ENCODE measurements at regions not wholly inside any gene's neighbourhood (a gene's known extent, or its start where the extent isn't known, plus 50 kb on each side); places are given as distances from the start of the nearest gene placed in this dataset.

DNA sequence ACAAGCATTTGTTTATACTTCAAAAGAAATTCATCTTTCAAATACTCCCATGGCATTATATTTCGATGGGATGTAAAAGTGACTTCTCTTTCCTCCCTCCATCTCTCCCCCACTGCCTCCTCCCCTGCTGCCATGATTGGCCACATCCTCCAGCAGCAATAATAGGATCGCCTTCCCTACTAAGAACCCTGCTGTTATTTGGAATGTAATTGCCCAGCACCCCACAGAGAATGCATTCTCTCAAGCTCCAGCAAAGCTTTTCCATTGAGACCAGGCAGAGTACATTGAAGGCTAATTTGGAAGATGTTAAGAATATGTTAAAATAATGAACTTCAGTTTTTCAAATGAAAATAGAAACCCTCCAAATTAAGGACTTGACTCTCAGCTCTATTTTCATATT lies 375.4 kb upstream of the ACVR2A start:
- WGBS, 3 donors: 76 to 83% (median 82%) methylated on average over 2 of the region's 2 CpGs

DNA sequence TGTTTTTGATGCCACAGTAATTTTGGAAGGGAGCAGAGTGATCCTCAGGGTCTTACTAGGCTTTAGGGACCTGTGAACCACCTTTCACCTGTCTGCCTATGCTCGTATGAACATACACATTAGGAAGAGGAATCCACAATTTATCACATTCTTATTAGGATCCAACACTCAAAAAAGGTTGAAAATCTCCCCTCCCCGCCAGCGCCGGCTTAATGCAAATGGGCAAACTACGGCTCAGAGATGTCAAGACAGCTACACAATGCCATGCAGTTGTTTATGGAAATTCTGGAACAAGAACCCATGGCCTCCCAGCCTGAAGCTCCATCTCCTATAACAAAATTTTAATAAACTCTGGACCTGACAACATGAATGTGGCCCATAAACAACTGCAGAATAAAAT lies 375.9 kb upstream of the ACVR2A start:
- H3K27ac ChIP-seq (ENCODE audit: low read depth, low read length): no peak overlapping the region
- 86 to 94% (median 88%) methylated on average over 5 of the region's 5 CpGs for WGBS, 3 donors

More for the DNA sequence above, 375.4 kb upstream of the ACVR2A start:
- no peak overlapping the region for H3K27ac ChIP-seq (ENCODE audit: low read depth, low read length)

DNA sequence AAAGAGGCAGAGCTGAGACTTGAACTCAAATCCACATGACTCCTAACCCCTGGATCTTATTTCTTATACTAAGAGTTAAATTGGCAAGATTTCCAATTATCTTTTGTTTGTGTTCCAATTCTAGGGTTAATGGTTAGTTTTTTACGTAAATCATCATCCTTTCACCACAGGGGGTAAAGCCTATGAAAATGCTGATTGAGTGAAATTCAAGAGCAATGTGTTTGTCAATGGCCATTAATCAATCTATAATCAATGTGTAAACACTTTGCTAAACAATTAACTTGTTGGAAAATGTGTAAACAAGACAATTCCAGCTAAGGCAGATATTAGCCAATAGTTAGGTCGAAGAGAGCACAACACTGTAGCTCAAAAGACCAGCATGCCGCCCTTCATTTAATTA lies 376.5 kb upstream of the ACVR2A start:
- H3K27ac ChIP-seq (ENCODE audit: low read depth, low read length): no peak overlapping the region
- WGBS, 3 donors: 60 to 92% (median 92%) methylated on average over 3 of the region's 3 CpGs

DNA sequence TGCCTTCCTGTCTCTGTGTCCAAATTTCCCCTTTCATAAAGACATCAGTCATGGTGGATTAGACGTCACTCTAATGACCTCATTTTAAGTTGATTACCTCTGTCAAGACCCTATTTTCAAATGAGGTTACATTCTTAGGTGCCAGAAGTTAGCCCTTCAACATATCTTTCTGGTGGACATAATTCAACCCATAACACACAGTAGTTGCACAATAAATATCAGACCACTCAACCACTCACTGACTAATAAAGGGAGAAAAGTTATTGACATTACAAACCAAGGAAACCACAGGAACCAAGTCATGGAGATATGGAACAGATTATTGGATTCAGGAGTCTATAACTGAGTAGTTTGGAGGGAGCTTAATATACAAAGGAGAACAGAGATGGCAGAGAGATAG lies 377.4 kb upstream of the ACVR2A start:
- 68 to 76% (median 73%) methylated on average over 1 of the region's 1 CpG for WGBS, 3 donors
- no peak overlapping the region for H3K27ac ChIP-seq (ENCODE audit: low read depth, low read length)

DNA sequence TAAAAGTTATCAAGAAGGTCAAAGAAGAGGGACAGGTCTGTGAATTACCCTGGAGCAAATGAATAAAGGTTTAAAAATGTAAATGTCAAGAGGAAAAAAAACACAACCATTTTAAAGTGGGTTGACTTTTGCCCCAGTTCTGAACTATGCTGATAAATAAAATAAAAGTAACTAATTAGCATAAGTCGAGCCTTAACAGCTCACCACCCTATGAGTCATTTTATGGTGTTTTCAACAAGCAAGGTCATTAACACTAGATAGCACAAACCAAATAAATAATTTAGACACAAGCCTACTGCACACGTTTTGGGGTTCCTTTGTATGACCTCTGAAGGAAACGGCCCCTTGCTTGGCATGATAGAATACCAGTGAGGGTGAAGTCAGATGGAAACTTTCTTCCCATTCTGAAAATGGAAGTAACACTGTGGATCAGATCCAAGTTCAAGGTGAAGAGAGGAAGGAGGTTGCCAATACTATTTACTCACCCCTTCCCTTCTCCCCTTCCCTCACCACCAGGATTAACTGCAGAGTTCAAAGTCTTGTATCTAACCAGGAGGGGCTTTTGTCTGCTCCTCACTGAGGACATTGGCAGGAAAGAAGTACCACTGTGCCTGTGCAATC lies 380.0 kb upstream of the ACVR2A start:
- WGBS, 3 donors: 37 to 60% (median 55%) methylated on average over 3 of the region's 3 CpGs

DNA sequence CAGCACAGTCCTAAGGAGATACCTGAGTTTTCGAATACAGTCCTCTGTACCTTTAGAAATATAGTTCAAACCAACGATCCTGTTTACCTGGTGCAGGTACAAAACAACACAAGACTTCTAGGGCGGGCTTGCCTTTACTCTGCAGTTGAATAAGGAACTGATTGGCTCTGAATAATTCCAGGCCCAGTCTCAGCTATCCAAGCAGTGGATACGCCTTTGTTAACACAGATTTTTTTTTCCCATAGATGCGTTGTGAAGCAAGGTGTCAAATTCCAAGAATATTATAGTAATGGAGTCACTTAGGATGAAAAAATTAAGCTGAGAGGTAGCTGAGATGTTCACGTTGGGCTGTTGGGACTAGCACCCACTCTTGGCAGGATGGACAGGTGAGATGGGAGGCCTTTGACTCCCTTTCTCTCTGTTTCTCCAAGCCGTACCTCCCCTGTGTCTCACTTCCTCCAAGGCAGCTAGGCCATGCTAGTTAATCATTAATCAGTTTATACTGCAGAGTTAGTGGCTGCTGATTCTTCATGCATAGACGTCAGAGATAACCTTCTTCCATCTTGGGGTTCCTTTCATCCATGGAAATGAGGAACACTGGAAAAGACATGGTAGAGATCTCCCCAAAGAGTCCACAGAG lies 380.8 kb upstream of the ACVR2A start:
- H3K27ac ChIP-seq (ENCODE audit: low read depth, low read length): no peak overlapping the region
- WGBS, 3 donors: 61 to 93% (median 88%) methylated on average over 8 of the region's 8 CpGs

More for the DNA sequence above, 380.0 kb upstream of the ACVR2A start:
- no peak overlapping the region for H3K27ac ChIP-seq (ENCODE audit: low read depth, low read length)

DNA sequence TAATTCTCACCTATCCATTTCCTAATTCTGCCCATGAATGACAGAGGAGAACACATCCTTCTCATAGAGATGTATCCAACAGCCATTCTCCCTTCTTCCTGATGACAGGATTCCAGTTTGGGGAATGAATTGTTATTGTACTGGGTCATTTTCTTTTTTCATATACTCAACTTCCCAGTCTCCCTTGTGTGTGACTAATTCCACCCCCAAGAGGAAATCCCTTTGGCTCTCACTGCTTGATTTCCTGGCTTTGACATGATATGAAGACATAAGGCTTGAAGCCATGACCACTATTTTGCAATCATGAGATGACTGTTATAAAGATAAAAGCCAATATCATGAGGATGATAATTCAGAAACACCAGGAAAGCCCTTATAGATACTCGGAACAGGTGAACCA lies 384.7 kb upstream of the ACVR2A start:
- no peak overlapping the region for H3K27ac ChIP-seq (ENCODE audit: low read depth, low read length)
- WGBS, 3 donors: 55 to 78% (median 65%) methylated on average over 1 of the region's 1 CpG

DNA sequence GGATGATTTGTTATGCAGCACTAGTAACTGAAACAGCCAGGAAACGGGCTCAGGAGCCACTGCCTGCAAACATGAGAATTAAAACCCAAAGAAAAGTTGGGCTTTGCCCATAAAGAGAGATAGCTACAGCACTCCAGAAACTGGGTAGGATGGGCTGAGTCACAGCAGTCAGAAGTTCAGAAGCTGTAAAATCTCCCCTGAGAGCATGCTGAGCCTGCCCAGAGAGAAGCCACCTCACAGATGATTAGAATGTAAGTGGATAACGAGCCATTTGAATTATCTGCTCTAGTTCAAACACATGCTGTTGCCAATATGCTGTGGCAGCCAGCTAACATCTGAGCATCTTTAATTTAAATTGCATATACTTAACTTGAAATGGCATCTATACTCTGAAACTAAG lies 388.1 kb upstream of the ACVR2A start:
- 74 to 91% (median 80%) methylated on average over 2 of the region's 2 CpGs for WGBS, 3 donors
- no peak overlapping the region for H3K27ac ChIP-seq (ENCODE audit: low read depth, low read length)

DNA sequence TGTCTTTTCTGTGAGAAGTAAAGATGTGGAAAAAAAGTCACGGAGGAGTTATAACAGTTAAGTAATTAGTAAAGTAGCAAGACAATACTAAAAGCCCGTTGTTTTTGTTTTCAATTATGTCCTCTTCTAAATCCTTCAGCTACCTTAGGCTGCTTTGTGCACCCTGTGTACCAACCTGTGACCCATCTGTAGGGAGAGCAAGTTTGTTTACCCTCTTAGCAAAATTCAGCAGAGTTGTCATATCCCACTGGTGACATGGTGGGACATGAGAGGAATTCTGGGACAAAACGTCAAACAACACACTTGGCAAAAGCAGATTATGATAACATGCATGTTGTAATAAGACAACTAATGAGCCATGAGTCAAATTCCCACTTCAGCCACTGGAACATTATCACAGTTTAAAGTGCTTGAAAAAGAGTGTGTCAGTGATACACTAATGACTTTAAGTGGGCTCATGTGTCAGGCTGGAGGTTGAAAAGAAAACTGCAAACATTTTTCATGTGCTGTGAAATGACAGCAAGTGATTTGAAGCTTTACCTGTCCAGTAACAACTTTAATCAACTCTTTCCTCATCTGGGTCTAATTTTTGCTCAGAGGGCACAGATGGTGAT lies 392.8 kb upstream of the ACVR2A start:
- H3K27ac ChIP-seq (ENCODE audit: low read depth, low read length): no peak overlapping the region
- 54 to 56% (median 54%) methylated on average over 3 of the region's 3 CpGs for WGBS, 3 donors

DNA sequence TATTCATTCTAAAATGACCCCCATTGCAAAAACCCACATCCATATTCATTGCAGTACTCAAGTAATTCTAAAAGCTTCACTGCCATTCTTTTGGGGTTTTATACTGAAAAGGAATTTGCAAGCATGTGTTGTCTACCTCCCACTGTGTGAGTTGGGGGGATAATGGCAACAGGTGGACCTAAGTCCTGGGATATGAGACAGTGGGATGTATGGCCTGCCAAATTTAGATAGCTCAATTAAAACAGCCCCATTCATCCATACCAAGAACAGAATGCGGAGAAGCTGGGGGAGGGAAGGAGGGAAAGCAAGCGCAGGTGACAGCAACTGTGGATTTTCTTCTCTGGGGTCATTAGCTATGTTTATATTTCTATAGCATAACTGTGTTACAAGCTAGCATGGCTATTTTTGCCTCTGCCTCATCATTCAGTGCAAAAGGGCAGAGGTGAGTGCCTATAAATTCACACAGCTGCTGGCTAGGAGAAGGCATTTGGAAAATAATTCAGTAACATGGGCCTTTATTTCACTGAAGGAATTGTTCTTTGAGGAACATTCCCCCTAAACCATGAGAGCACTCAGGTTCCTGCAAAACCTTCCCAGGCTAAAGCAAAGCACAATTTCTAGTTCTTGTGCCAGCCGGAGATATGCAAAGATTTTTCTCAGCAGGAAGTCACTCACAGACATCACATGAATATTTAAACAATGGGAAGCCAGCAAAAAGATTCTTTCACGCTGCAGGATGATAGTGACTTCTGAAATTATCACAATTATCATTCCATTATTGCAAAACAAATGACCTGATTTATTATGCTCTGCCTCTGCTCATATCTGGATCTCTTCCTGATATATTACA lies 393.9 kb upstream of the ACVR2A start:
- WGBS, 3 donors: 71 to 77% (median 75%) methylated on average over 4 of the region's 4 CpGs
- H3K27ac ChIP-seq (ENCODE audit: low read depth, low read length): no peak overlapping the region

DNA sequence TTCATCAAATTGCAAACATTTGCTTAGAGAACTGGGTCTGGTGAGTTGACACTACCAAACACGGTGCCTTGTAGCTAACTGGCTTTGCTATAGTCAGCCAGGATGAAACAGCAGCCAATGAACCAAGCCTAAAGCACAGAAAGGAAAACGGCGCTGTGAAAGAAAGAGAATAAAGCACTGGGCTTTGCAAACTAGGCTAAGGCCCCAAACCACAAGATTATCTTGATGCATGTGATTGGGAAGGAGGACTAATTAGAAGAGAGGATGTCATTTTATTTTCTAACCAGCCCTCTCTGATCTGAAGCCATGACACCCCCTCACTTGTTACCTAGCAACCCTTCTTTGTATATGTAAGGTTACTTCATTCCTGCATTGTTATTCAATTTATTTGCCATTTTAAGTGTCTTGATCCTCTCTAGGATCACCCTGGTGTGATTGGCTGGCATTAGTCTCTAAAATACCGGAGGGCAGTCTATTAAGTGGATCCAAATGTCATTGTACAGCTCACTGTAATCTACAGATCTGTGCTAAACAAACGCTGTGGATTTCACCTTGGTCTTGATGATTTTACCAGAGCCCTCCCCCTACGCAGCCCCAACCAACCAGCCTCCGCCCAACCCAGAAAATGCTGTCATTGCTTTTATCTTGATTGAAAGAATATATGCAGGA lies 395.4 kb upstream of the ACVR2A start:
- WGBS, 3 donors: 50 to 77% (median 73%) methylated on average over 7 of the region's 7 CpGs
- H3K27ac ChIP-seq (ENCODE audit: low read depth, low read length): no peak overlapping the region

DNA sequence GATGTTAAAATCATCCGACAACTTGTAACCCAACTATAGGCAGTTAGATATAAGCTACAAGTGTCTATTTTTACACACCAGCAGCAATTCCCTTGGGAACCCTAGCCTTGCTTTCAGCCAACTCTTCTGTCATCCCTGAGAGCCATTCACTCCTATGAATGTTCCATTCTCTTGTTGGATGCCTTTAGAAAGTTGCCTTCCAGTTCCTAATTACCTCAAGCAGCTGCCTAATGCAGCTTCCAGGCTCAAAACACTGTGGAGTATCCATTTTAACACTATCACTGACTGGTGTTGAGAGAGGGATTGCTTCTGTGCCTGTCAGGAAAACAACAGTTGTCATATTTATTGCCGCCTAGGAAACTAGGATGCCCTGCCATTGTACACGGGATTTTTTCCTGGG lies 402.0 kb upstream of the ACVR2A start:
- no peak overlapping the region for H3K27ac ChIP-seq (ENCODE audit: low read depth, low read length)
- WGBS, 3 donors: 79 to 88% (median 84%) methylated on average over 3 of the region's 3 CpGs

DNA sequence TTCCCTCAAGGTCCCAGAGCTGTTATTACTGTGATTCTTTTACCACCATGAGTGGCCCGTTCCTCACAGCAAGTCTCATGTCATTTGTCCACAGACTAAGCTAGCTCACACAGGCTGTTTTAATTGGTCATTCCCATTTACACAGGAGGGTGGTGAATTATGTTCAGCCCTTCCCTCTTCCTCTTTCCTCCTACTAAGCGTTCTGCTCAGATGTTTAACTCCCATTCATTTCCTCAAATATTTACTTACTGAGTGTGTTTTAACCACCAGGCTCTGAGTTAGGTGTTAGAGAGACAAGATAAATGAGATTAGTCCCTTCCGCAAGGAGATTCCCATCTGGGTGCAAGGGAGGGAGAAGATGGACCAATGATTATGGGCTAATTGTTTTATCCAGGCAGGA lies 403.6 kb upstream of the ACVR2A start:
- no peak overlapping the region for H3K27ac ChIP-seq (ENCODE audit: low read depth, low read length)
- 73 to 80% (median 78%) methylated on average over 3 of the region's 3 CpGs for WGBS, 3 donors

DNA sequence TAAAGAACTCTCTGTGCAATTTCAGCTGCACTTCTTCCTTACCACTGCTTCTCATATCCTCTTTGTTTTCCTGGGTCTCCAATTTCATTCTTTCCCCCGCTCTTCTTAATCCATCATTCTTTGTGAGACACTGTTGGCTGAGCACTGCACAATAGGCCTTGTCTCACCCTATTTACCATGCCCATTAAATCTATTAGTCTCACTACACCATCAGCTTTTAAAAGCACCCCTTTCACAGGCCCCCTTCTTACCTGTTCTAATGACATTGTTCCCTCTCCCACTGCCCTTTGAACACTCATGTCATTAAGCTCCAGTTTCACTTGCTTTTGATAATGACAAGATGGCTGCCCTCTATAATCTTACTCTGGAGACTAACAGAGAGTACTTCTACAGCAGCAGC lies 404.1 kb upstream of the ACVR2A start:
- H3K27ac ChIP-seq (ENCODE audit: low read depth, low read length): no peak overlapping the region
- WGBS, 3 donors: 92 to 100% (median 96%) methylated on average over 1 of the region's 1 CpG

DNA sequence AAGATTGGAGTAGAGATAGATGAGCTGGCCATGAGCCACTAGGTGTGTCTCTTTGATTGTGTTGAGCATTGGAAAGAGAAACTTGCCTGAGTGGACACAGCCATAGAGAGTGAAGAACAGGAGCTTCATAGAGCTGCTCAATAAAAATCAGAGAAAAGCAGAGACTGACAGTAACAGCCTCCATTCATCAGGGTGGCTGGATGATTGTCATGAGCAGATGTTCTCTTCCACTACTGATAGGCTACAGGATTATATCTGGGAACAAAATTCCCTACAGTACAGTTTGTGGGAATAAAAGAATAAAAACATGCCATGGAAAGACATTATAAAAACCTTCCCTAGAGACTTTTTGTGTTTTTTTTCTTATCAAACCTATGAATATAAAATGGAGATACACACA lies 404.8 kb upstream of the ACVR2A start:
- no peak overlapping the region for H3K27ac ChIP-seq (ENCODE audit: low read depth, low read length)

DNA sequence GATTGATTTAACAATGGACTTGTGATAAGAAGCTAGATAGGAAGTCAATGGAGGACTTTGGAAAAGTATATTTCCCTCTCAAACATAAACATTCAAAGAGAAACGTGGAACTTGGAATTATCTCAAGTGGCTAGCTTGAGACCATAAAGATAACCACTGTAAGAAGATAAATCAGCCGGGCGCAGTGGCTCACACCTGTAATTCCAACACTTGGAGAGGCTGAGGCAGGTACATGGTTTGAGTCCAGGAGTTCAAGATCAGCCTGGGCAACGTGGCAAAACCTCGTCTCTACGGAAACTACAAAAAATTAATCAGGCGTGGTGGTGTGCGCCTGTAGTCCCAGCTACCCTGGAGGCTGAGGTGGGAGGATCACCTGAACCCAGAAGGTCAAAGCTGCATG lies 405.9 kb upstream of the ACVR2A start:
- 80 to 91% (median 91%) methylated on average over 8 of the region's 8 CpGs for WGBS, 3 donors
- H3K27ac ChIP-seq (ENCODE audit: low read depth, low read length): no peak overlapping the region

DNA sequence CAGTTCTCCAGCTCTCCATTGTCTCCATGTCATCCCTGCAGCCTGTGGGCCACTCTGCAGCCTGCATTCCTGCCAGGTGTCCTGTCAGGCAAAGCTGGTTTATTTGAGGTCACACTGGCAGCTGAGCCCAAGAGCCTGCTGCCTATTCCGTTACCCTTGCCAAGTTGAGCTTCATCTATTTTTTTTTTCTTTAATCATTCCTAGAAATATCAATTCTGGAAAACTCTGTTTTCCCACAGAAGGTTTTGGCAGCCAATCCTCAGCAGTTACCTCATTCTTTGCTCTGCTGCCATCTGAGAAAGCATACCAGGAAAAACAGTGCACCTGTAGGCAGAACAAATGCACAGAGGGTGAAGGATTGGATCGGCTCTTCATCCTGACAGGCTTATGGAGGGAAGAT lies 411.0 kb upstream of the ACVR2A start:
- H3K27ac ChIP-seq (ENCODE audit: low read depth, low read length): no peak overlapping the region
- 19 to 67% (median 55%) methylated on average over 2 of the region's 2 CpGs for WGBS, 3 donors

DNA sequence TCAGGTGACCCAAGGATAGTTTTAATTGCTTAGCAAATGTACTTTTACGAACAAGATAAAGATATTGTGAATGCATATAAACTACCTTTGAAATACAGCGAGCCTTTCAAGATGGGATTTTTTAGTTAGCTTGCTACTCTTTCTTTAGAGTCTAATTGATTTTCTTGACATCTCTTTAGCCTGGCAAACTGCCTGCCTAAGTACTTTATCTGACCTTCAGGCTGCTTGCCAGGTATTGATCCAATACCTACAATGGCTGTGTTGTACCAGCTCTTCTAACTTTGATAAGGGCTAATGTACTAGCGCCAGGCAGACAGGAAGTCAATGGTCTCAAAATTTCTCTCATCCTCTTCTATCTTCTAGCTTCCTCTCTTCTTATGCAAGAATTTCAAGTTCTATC lies 414.4 kb upstream of the ACVR2A start:
- 35 to 84% (median 78%) methylated on average over 3 of the region's 3 CpGs for WGBS, 3 donors
- H3K27ac ChIP-seq (ENCODE audit: low read depth, low read length): no peak overlapping the region

All from adipose tissue (tissue), 3 donors.